ENCODE measurements at regions not wholly inside any gene's neighbourhood (a gene's known extent, or its start where the extent isn't known, plus 50 kb on each side); places are given as distances from the start of the nearest gene placed in this dataset.

DNA sequence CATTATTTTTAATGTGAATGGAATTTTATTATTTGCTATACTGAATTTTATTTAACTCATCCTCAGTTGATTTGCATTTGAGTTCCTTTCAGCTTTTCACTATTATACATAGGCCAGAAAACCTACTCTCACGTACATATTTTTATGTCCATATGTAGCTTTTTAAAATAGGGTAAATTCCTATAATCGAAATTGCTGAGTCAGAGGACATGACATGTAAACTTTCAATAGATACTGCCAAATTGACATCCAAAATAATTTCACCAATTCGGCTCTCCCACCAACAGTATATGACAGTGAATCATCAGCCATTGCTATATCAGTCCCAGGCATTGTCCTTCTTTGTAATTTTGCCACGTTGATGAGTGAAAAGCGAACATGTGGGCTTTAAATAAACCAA is 222.5 kb downstream of the SQOR start:
- TF ChIP-seq, protein P1, sequence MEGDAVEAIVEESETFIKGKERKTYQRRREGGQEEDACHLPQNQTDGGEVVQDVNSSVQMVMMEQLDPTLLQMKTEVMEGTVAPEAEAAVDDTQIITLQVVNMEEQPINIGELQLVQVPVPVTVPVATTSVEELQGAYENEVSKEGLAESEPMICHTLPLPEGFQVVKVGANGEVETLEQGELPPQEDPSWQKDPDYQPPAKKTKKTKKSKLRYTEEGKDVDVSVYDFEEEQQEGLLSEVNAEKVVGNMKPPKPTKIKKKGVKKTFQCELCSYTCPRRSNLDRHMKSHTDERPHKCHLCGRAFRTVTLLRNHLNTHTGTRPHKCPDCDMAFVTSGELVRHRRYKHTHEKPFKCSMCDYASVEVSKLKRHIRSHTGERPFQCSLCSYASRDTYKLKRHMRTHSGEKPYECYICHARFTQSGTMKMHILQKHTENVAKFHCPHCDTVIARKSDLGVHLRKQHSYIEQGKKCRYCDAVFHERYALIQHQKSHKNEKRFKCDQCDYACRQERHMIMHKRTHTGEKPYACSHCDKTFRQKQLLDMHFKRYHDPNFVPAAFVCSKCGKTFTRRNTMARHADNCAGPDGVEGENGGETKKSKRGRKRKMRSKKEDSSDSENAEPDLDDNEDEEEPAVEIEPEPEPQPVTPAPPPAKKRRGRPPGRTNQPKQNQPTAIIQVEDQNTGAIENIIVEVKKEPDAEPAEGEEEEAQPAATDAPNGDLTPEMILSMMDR (conservative IDR thresholded peaks at IDR 0.05; ENCODE audit: low read depth, low read length) = no peak
- TF ChIP-seq EZH2 (IDR thresholded peaks at IDR 0.05; ENCODE audit: low read length, unreplicated experiment) (no peak), EZH2phosphoT487 (IDR thresholded peaks at IDR 0.05; ENCODE audit: borderline replicate concordance, low read length) (no peak)

All from PC-3 (cell line).